ENCODE measurements at regions not wholly inside any gene's neighbourhood (a gene's known extent, or its start where the extent isn't known, plus 50 kb on each side); places are given as distances from the start of the nearest gene placed in this dataset.
"Not testable (repeated sequence)": the region's sequence is repeated elsewhere in the genome, so short reads cannot be mapped to it uniquely, and the experiment has no call there.

GRCh38 chr5:167843881-167844572 lies 447.4 kb upstream of the WWC1 start:
- DNase-seq (ENCODE audit: low read depth in 2 of 2) = no peak

DNA sequence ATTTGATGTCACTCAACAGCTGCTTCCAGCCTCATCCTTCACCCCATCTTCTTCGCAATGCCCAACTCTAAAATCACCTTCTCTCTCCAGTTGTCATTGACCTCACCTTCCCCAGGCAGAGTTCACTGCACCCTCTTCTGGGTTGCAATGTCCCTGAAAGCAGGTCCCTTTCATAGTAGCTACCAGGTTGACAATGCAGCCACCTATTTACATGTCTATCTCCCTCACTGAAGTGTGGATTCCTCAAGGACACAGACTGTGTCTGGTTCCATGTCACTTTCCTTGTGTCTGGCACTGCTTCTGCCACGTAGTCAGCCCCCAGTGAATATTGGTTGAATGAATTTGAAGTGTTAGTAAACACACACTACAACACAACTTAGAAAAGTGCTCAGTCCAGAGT lies 445.5 kb upstream of the WWC1 start:
- DNase-seq (ENCODE audit: low read depth in 2 of 2) = no peak

DNA sequence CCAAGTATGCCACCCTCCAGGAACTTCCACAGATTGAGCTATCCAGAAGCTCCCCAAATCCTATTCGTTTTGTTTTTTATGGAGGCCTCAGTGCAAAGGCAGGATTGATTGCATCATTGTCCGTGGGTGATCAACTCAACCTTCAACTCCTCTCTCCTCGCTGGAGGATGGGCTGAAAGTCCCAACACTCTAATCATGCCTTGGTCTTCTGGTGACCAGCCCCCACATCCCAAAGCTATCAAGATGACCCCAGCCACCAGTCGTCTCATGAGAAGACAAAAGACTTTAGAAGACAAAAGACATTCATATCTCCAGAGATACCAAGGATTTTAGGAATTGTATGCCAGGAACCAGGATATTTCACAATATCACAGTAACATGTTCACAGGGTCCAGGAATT lies 441.6 kb upstream of the WWC1 start:
- no peak for DNase-seq (ENCODE audit: low read depth in 2 of 2)

DNA sequence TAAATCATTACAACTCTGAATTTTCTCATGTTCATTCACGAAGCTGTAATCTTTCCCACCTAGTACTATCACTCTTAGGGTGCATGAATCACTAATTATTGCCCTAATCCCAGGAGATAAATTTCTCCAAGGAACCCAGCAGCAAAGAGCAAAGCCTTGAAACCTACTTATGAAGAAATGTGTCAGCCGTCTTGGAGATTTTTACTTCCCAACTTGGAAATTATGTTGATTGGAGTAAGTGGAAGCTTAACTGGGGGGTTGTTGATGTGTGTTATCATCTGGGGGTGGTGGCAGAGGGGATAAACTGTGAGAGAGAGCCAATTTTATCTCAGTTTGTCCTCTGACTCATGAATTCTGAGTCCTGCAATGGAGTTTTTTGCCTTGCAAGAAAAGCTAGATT lies 440.5 kb upstream of the WWC1 start:
- DNase-seq (ENCODE audit: low read depth in 2 of 2) = no peak

- no peak for DNase-seq (ENCODE audit: low read depth in 2 of 2)
Measured at GRCh38 chr5:167851416-167851815, 440.0 kb upstream of the WWC1 start.

DNA sequence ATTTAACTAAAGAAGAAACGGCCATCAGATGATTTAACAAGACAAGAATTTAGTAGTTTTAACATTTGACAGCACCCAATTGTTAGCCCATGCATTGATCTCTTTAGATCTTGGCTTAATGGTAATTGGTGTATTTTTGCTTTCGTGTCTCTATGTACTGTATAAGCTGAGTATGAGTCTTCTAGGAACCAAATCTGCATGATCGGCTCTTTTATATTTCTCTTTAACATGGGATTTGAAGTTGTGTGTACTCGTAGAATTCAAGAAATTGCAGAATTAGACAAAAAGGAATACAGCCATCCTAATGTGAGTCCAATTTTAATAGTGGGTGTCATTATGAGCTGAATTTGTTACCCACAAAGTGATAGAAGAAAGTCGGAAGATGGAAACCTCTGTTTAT lies 438.9 kb upstream of the WWC1 start:
- no peak for DNase-seq (ENCODE audit: low read depth in 2 of 2)

- DNase-seq (ENCODE audit: low read depth in 2 of 2) = no peak
Measured at GRCh38 chr5:167853421-167853820, 438.0 kb upstream of the WWC1 start.

DNA sequence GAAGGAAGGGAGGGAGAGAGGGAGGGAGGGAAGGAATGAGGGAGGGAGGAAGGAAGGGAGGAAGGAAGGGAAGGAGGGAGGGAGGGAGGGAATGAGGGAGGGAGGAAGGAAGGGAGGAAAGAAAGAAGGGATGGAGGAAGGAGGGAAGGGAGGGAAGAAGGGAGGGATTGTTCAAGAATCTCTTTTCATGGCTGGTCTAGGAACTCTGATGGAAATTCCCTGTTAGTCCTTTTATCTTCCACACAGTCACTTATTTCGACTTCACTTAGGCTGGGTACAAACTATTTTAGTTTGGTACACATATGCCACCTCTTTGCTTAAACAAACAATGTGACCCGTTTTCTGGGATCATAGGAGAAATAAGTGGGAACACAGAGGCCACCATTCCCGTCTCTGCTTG lies 435.6 kb upstream of the WWC1 start:
- no peak for DNase-seq (ENCODE audit: low read depth in 2 of 2)

- no peak for DNase-seq (ENCODE audit: low read depth in 2 of 2)
Measured at GRCh38 chr5:167857321-167857720, 434.1 kb upstream of the WWC1 start.

DNA sequence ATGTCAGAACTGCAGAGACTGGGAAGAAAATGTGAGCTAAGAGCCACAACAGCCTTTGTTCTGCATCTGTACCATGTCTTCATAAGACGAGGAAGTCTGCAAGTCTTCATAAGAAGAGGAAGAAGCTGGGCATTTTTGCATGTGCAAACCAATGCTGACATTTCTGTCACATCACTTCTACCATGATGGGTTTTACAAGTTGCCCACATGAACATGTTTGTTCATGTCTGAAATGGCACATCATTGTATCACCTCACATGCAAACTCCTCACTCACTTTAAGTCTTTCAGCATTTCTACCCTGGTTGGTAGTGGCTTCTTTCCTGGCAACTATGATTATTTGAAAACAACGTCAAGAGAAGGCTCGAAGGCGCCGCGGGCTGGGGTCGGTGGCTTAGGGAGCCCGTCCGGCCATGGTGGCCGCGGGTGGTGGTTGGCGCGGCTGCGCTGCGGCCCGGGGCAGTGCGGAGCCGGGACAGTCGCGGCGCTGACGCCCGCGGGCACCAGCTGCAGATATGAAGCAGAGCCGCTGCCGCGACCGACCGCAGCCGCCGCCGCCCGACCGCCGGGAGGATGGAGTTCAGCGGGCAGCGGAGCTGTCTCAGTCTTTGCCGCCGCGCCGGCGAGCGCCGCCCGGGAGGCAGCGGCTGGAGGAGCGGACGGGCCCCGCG lies 433.1 kb upstream of the WWC1 start:
- DNase-seq (ENCODE audit: low read depth in 2 of 2) = not testable (repeated sequence)

- no peak for DNase-seq (ENCODE audit: low read depth in 2 of 2)
Measured at GRCh38 chr5:167861129-167861927, 430.1 kb upstream of the WWC1 start.

DNA sequence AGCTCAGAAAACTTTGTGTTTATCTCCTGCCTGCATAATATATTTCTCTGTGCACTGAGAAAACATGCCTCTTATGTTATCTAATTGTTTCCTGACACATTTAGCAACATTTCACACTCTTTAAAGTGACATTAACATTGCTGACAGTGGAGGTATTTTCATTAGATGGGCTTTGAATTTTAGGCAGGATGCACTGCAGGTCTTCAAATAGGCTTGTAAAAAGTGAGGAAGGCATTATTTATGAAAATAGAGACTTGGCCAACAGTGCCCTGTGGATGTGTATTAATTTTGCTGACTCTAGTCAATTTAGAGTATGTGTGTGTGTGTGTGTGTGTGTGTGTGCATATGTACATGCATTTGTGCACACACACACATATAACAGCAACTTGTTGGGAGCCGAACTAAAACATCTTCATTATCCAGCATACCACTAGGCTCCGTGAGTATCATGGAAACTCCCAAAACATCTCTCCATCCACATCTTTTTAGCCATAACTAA lies 429.5 kb upstream of the WWC1 start:
- DNase-seq (ENCODE audit: low read depth in 2 of 2) = no peak

GRCh38 chr5:167863883-167864282 lies 427.6 kb upstream of the WWC1 start:
- DNase-seq (ENCODE audit: low read depth in 2 of 2) = no peak

- no peak for DNase-seq (ENCODE audit: low read depth in 2 of 2)
Measured at GRCh38 chr5:167864801-167865200, 426.6 kb upstream of the WWC1 start.

- no peak for DNase-seq (ENCODE audit: low read depth in 2 of 2)
Measured at GRCh38 chr5:167866797-167867196, 424.6 kb upstream of the WWC1 start.

GRCh38 chr5:167867281-167867680 lies 424.2 kb upstream of the WWC1 start:
- DNase-seq (ENCODE audit: low read depth in 2 of 2) = no peak

DNA sequence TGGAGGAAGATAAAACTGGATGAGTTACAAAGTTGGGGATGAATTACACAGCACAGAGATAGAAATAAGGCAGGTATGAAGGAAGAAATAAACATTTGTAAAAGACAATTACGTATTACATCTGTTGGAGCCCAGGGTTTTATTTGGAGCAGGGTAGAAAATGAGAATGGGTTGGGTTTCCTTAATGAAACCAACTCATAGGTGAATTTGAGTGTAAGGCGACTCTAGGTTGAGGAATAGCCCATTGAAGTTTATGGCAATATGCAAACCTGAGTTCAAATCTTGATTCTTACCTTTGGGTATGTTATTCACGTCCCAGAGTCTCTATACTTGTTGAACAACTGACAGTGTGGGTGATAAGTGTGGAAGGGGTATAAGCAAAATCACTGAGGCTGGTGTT lies 422.3 kb upstream of the WWC1 start:
- no peak for DNase-seq (ENCODE audit: low read depth in 2 of 2)

DNA sequence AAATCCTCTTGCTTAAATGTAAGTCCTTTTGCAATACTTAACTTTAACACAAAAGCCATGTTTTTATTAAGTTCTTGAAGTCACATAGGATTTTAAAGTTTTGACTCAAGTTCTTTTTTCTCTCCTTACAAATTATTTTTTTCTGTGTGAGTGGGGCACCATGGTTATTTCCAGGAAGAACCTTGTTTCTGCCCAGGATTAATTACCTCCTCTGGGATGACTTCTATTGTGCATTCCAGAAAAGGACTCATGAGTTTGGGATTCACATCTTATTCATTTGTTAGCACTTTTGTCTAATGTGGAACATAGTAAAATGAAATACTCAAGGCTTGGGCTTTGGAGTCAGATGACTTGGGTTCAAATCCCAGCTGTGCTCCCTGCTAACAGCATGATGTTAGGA lies 421.4 kb upstream of the WWC1 start:
- no peak for DNase-seq (ENCODE audit: low read depth in 2 of 2)

DNA sequence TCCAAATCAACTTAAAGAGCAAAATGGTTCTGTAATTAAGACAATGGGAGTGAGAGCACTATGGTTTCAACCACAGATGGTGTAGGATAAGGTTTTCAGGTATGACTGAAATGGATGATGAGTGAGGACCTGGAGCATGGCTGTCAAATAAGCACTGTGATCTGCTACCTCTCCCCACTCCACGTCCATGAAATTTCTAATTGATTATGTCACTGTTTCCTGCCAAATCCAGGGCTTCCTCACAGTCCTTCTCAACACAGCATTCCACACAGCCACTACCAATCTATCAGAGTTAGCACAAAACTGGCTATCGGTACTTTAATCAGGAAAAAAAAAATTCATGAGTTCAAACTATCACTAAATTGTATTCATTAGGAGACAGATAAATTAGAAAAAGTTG lies 420.4 kb upstream of the WWC1 start:
- no peak for DNase-seq (ENCODE audit: low read depth in 2 of 2)

- no peak for DNase-seq (ENCODE audit: low read depth in 2 of 2)
Measured at GRCh38 chr5:167872791-167873190, 418.7 kb upstream of the WWC1 start.

DNA sequence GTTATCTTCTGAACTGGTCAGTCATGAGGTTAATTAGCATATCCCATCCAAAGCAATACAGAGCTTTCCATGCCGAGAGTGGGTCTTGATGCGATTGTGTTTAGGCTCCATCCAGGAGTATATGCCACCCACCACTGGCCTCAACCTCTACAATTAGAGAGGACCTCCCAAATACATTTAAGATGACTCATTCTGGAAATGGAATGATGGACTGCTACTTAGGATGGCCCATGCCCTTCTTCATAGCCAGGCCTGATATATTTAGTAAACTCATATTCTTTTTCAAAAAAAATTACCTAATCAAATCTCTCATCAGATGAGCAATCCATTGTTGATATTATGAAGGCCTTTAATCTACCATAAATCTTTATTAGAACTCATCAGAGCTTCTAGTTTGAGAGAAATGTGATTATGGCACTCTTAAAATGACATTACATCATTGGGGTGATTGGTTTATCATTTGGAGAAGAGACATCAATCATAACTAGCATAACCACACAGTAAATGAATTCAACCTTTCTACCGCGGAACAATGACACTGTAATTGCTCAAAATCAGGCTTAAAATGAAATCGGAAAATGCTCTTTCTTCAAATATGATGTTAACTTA lies 414.2 kb upstream of the WWC1 start:
- DNase-seq (ENCODE audit: low read depth in 2 of 2) = no peak

GRCh38 chr5:167877924-167878323 lies 413.5 kb upstream of the WWC1 start:
- DNase-seq (ENCODE audit: low read depth in 2 of 2) = no peak
